Ishikawa (cell line): ENCODE measurements at regions not wholly inside any gene's neighbourhood (a gene's known extent, or its start where the extent isn't known, plus 50 kb on each side); places are given as distances from the start of the nearest gene placed in this dataset.

Experiments
- EGR1 ChIP-seq: IDR thresholded peaks from 2 replicates; pipeline ENCODE4 v1.6.1; 2012
- EP300 ChIP-seq: IDR thresholded peaks from 2 replicates; pipeline ENCODE4 v1.6.1; 2012; ENCODE audit warnings: borderline replicate concordance
- RAD21 ChIP-seq: IDR thresholded peaks from 2 replicates; pipeline ENCODE4 v1.6.1; 2012; ENCODE audit warnings: low read depth
- YY1 ChIP-seq: IDR thresholded peaks from 2 replicates; pipeline ENCODE4 v1.6.1; 2012; ENCODE audit warnings: low read depth

GRCh38 chr13:108077284-108077683 lies 138.1 kb downstream of the LIG4 start:
- TF ChIP-seq YY1 (no peak), RAD21 (no peak), EGR1 (no peak), EP300 (no peak)
